Kidney epithelial cell (primary cell): ENCODE measurements at regions not wholly inside any gene's neighbourhood (a gene's known extent, or its start where the extent isn't known, plus 50 kb on each side); places are given as distances from the start of the nearest gene placed in this dataset.

Experiments
- DNase-seq: peaks from one replicate; pipeline ENCODE4 v3.0.0-alpha.2; 2010; ENCODE audit warnings: low read depth
- H3K27me3 ChIP-seq: 2 replicates; pipeline ENCODE4 v1.6.0; 2011; ENCODE audit warnings: low read length; ENCODE audit not compliant: control insufficient read depth, insufficient read depth
- H3K36me3 ChIP-seq: 2 replicates; pipeline ENCODE4 v1.5.1; 2011; ENCODE audit warnings: low read length; ENCODE audit not compliant: control insufficient read depth, insufficient read depth
- H3K4me3 ChIP-seq: 2 replicates; pipeline ENCODE4 v1.5.1; 2011; ENCODE audit warnings: low read depth, mild to moderate bottlenecking, control low read depth, low read length
- CTCF ChIP-seq: IDR thresholded peaks from 2 replicates; pipeline ENCODE4 v1.5.1; 2011; ENCODE audit warnings: mild to moderate bottlenecking, moderate library complexity, low read length, control low read depth, inconsistent platforms; ENCODE audit not compliant: insufficient read depth, poor library complexity, severe bottlenecking

DNA sequence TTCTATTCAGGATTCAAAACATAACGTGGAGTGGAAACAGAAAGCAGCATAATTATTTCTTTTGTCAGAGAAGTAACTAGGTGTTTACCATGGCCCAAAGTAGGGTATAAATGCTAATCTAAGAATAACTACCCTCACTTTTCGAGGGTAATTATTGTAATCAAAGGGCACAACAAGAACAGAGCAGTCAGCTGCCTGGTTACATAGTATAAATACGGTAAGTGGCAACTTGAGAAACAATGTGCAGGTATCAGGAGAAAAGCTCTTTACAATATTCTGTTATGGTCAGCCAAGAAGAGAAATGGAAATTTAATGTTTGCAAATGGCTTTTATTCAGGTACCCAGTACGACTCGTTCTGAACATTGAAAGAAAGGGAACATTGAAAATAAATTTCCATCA is 242.0 kb upstream of the NPY start:
- DNase-seq = no peak

DNA sequence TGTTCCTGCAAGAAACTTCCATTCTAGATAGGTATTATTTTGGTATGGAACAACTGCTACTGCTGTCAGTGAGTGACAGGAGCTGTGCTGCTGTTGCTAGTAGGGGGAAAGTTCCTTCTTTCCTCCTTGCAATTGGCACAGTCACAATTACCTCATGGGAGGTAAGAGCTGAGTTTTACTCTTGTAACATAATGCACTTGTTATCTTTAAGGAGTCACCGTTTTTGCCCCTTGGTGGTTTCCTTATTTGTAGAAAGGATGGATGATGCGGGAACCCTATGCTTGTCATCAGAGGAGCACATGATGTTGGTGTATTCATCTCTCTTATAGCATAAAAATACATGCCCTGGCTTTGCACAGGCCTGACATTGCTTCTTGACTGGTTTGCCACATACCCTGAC is 234.7 kb upstream of the NPY start:
- no peak for DNase-seq
- TF ChIP-seq CTCF = no peak
- Histone ChIP-seq H3K27me3 (no peaks in the 10 kb centered on the region), H3K4me3 (no peak overlapping the region), H3K36me3 (no peaks in the 10 kb centered on the region)

More for the DNA sequence above, 242.0 kb upstream of the NPY start:
- Histone ChIP-seq H3K27me3 (no peaks in the 10 kb centered on the region), H3K36me3 (no peaks in the 10 kb centered on the region), H3K4me3 (no peak overlapping the region)
- no peak for TF ChIP-seq CTCF

DNA sequence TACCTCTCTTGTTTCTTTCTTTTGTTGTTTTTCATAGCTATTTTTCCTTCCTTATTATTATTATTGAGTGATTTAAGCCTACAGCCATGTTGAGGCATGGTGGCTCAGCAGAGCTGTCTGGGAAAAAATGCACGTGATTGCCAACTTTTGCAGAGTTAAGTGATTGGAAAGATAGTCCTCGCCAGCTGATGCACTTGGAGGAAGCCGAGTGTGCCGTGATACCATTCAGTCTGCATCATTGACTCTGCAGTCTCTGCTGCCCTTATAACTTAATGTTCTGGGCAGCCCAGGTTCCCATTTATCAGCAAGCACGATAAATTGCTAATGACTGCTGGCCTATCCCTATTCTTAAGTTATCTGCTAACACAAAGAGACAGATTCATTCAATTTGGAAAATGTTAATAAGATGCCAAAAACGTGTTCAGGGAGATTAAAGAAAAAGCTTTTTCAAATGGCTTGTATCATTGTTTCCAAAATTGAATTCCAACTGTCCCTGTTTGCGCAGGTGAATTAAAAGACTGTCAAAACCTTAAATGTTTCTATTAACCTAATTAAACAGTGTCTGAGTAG is 232.9 kb upstream of the NPY start:
- DNase-seq = no peak
- no peak for TF ChIP-seq CTCF
- Histone ChIP-seq H3K36me3 (no peaks in the 10 kb centered on the region), H3K4me3 (no peak overlapping the region), H3K27me3 (no peaks in the 10 kb centered on the region)

DNA sequence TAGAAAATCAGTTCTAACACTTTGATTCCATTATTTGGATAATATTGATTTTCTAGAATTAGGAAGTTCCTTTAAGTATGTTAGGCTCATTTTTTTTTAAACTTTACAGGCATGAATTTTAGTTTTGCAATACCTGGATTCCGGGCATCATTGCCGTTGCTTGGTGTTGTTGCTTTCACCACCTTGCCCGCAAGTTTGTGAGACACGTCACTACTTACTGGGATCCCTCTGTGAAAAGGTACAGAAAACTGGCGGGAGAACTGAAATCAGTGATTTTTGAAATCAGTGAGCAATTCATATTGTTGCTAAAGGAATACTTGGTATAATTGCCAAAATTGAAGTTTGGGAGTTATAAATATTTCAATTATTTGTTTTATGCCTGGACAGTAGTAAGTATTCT is 232.3 kb upstream of the NPY start:
- H3K36me3 ChIP-seq = no peaks in the 10 kb centered on the region
- H3K27me3 ChIP-seq = no peaks in the 10 kb centered on the region
- H3K4me3 ChIP-seq = no peak overlapping the region
- no peak for TF ChIP-seq CTCF
- no peak for DNase-seq

- Histone ChIP-seq H3K27me3 (no peaks in the 10 kb centered on the region), H3K36me3 (no peaks in the 10 kb centered on the region), H3K4me3 (no peak overlapping the region)
- TF ChIP-seq CTCF = no peak
- peak; percentile 50 for DNase-seq
Observed at GRCh38 chr7:24052572-24053260, 231.3 kb upstream of the NPY start.

DNA sequence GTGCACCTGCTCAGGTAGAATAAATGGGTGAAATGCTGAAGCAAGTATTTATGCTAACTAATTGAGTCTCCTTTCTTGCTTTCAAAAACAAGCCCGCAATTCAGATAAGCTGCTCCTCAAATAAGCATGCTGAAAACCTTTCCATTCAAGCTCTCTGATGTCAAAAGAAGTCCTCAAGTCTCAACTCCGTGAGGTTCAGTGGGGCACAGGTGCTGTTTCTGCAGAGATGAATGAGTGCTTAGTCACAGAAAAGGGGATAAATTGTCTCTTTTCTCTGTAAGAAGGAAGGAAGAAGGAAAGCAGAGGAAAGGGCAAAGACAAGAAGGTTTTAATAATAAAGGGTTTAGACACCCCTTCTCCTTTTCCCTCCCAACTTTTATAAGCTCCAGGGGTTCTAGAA is 229.8 kb upstream of the NPY start:
- no peak for TF ChIP-seq CTCF
- no peak overlapping the region for H3K4me3 ChIP-seq
- no peaks in the 10 kb centered on the region for H3K36me3 ChIP-seq
- H3K27me3 ChIP-seq = no peaks in the 10 kb centered on the region
- no peak for DNase-seq
